ENCODE measurements at regions not wholly inside any gene's neighbourhood (a gene's known extent, or its start where the extent isn't known, plus 50 kb on each side); places are given as distances from the start of the nearest gene placed in this dataset.
A peak's percentile ranks its signal among the peaks of the same experiment; 100 is the strongest.
"Not testable (repeated sequence)": the region's sequence is repeated elsewhere in the genome, so short reads cannot be mapped to it uniquely, and the experiment has no call there.

- not testable (repeated sequence) for DNase-seq
Measured at GRCh38 chr1:850318-850717, 73.4 kb upstream of the SAMD11 start.

- DNase-seq: not testable (repeated sequence)
Measured at GRCh38 chr1:851398-851797, 72.3 kb upstream of the SAMD11 start.

GRCh38 chr1:851841-852240 is 71.9 kb upstream of the SAMD11 start:
- not testable (repeated sequence) for DNase-seq

GRCh38 chr1:855202-855981 is 68.3 kb upstream of the SAMD11 start:
- not testable (repeated sequence) for DNase-seq

GRCh38 chr1:856541-857057 is 67.1 kb upstream of the SAMD11 start:
- DNase-seq: not testable (repeated sequence)

- DNase-seq: not testable (repeated sequence)
Measured at GRCh38 chr1:857926-858648, 65.6 kb upstream of the SAMD11 start.

- DNase-seq: not testable (repeated sequence)
Measured at GRCh38 chr1:858649-859041, 65.1 kb upstream of the SAMD11 start.

GRCh38 chr1:860941-861340 is 62.8 kb upstream of the SAMD11 start:
- not testable (repeated sequence) for DNase-seq

- DNase-seq: no peak
Measured at GRCh38 chr1:861714-862113, 62.0 kb upstream of the SAMD11 start.

GRCh38 chr1:862601-863000 is 61.1 kb upstream of the SAMD11 start:
- DNase-seq: not testable (repeated sequence)

- not testable (repeated sequence) for DNase-seq
Measured at GRCh38 chr1:865633-866032, 58.1 kb upstream of the SAMD11 start.

- DNase-seq: no peak
Measured at GRCh38 chr1:866095-866494, 57.6 kb upstream of the SAMD11 start.

- DNase-seq: not testable (repeated sequence)
Measured at GRCh38 chr1:866631-867299, 57.0 kb upstream of the SAMD11 start.

- DNase-seq: not testable (repeated sequence)
Measured at GRCh38 chr1:867550-867949, 56.2 kb upstream of the SAMD11 start.

- DNase-seq: peak; percentile 18
Measured at GRCh38 chr1:869499-870244, 54.1 kb upstream of the SAMD11 start.

Data from KG1 (cell line).